ENCODE measurements at regions not wholly inside any gene's neighbourhood (a gene's known extent, or its start where the extent isn't known, plus 50 kb on each side); places are given as distances from the start of the nearest gene placed in this dataset.

DNA sequence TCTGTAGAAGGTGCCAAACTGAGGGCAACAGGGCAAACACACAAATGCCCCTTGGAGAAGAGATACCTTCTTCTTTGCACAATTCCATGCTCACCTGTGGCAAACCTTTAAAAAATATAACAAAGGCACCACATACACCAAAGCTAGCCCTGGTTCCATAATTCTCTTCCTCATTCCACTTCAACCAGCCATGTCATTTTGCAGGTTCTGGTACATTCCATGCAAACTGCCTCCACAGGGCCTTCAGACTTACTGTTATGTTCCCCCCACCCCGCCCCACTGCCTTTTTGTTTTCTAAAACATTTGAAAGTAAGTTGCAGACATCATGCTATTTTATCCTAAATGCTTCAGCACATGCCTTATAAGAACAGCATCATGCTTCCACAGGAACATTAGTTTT is 269.0 kb downstream of the NSUN3 start:
- Histone ChIP-seq H3K4me2 (no peak overlapping the region), H3K4me1 (ENCODE audit: insufficient read depth) (no peaks in the 10 kb centered on the region), H3K9me2 (replicated peaks; ENCODE audit: insufficient read depth) (no peaks in the 10 kb centered on the region), H2AFZ (no peak overlapping the region), H3K36me3 (replicated peaks; ENCODE audit: insufficient read depth, low read depth) (no peaks in the 10 kb centered on the region), H3K79me2 (no peaks in the 10 kb centered on the region), H4K20me1 (ENCODE audit: insufficient read depth, poor library complexity, severe bottlenecking) (no peaks in the 10 kb centered on the region), H3K9me3 (ENCODE audit: low read depth) (no peaks in the 10 kb centered on the region), H3K4me3 (no peak overlapping the region), H3K27ac (no peak overlapping the region), H3K27me3 (no peaks in the 10 kb centered on the region)
- TF ChIP-seq EZH2phosphoT487 (IDR thresholded peaks at IDR 0.05; ENCODE audit: low read depth, severe bottlenecking, unreplicated experiment) (no peak), EZH2 (IDR thresholded peaks at IDR 0.05; ENCODE audit: borderline replicate concordance) (no peak)
- TF ChIP-seq, protein P1, sequence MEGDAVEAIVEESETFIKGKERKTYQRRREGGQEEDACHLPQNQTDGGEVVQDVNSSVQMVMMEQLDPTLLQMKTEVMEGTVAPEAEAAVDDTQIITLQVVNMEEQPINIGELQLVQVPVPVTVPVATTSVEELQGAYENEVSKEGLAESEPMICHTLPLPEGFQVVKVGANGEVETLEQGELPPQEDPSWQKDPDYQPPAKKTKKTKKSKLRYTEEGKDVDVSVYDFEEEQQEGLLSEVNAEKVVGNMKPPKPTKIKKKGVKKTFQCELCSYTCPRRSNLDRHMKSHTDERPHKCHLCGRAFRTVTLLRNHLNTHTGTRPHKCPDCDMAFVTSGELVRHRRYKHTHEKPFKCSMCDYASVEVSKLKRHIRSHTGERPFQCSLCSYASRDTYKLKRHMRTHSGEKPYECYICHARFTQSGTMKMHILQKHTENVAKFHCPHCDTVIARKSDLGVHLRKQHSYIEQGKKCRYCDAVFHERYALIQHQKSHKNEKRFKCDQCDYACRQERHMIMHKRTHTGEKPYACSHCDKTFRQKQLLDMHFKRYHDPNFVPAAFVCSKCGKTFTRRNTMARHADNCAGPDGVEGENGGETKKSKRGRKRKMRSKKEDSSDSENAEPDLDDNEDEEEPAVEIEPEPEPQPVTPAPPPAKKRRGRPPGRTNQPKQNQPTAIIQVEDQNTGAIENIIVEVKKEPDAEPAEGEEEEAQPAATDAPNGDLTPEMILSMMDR (IDR thresholded peaks at IDR 0.05; ENCODE audit: poor library complexity), result no peak
- 95% methylated on average over 1 of the region's 1 CpG for WGBS (ENCODE audit: low lambda C conversion rate, missing lambda C conversion rate)
- DNase-seq (ENCODE audit: low spot score), result no peak

DNA sequence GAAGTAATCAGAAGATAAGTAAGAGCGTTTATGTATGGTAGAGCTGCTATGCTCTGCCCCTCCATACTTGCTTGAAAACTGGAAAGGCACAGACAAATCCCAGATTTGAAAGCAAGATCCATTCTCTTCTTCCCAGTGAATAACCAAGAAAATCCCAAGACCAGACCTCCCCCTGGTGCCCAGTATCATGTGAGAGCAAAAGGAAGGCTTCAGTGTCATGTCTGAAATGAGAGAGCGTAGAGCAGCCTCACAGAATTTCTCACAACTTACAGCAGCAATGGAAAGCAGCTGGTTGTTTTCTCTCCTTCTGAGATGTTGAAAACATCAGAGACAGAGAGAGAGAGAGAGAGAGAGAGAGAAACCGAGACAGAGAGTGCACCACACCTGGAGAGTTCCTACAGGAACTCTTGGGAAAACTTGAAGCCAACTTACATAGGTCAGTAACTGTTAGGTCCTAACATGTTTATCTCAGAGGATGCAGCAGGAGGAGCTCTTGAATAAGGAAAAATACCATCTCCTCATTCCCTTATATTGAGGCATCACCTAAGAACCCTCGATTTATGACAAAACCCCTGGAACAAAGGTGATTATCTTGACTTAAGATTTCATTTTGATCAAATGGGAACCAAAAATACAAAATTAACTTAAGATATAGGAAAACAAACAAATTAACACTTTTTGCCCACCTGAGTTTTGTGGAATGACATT is 273.3 kb downstream of the NSUN3 start:
- Histone ChIP-seq H3K79me2 (no peaks in the 10 kb centered on the region), H3K4me2 (no peak overlapping the region), H4K20me1 (ENCODE audit: insufficient read depth, poor library complexity, severe bottlenecking) (no peaks in the 10 kb centered on the region), H3K9me3 (ENCODE audit: low read depth) (no peaks in the 10 kb centered on the region), H3K27ac (no peak overlapping the region), H3K36me3 (replicated peaks; ENCODE audit: insufficient read depth, low read depth) (no peaks in the 10 kb centered on the region), H3K4me1 (ENCODE audit: insufficient read depth) (no peaks in the 10 kb centered on the region), H3K27me3 (no peaks in the 10 kb centered on the region), H3K4me3 (no peak overlapping the region), H3K9me2 (replicated peaks; ENCODE audit: insufficient read depth) (no peaks in the 10 kb centered on the region), H2AFZ (peak overlapping the region; percentile 5)
- TF ChIP-seq, protein P1 (IDR thresholded peaks at IDR 0.05; ENCODE audit: poor library complexity), result peak; percentile 67
- TF ChIP-seq EZH2phosphoT487 (IDR thresholded peaks at IDR 0.05; ENCODE audit: low read depth, severe bottlenecking, unreplicated experiment) (no peak), EZH2 (IDR thresholded peaks at IDR 0.05; ENCODE audit: borderline replicate concordance) (no peak)
- WGBS (ENCODE audit: low lambda C conversion rate, missing lambda C conversion rate), result 39% methylated on average over 4 of the region's 4 CpGs
- DNase-seq (ENCODE audit: low spot score), result peak; percentile 64

- Histone ChIP-seq H3K4me1 (ENCODE audit: insufficient read depth) (no peaks in the 10 kb centered on the region), H2AFZ (no peak overlapping the region), H3K9me2 (replicated peaks; ENCODE audit: insufficient read depth) (no peaks in the 10 kb centered on the region), H3K27me3 (no peaks in the 10 kb centered on the region), H3K27ac (no peak overlapping the region), H3K9me3 (ENCODE audit: low read depth) (no peaks in the 10 kb centered on the region), H3K36me3 (replicated peaks; ENCODE audit: insufficient read depth, low read depth) (no peaks in the 10 kb centered on the region), H4K20me1 (ENCODE audit: insufficient read depth, poor library complexity, severe bottlenecking) (no peaks in the 10 kb centered on the region), H3K4me2 (no peak overlapping the region), H3K79me2 (no peaks in the 10 kb centered on the region), H3K4me3 (no peak overlapping the region)
- TF ChIP-seq EZH2 (IDR thresholded peaks at IDR 0.05; ENCODE audit: borderline replicate concordance) (no peak), EZH2phosphoT487 (IDR thresholded peaks at IDR 0.05; ENCODE audit: low read depth, severe bottlenecking, unreplicated experiment) (no peak)
- TF ChIP-seq, protein P1 (IDR thresholded peaks at IDR 0.05; ENCODE audit: poor library complexity), result no peak
- WGBS (ENCODE audit: low lambda C conversion rate, missing lambda C conversion rate), result 97% methylated on average over 13 of the region's 13 CpGs
- no peak for DNase-seq (ENCODE audit: low spot score)
Observed at GRCh38 chr3:94345101-94345500, 282.2 kb downstream of the NSUN3 start.
